Trophoblast cell (in vitro differentiated cells and primary cell): ENCODE measurements at regions not wholly inside any gene's neighbourhood (a gene's known extent, or its start where the extent isn't known, plus 50 kb on each side); places are given as distances from the start of the nearest gene placed in this dataset.

Source experiments
- DNase-seq, 2 donors: peaks; one replicate each; pipeline ENCODE4 v3.0.0-alpha.2; 2016
- H2AFZ ChIP-seq: 2 replicates; pipeline ENCODE4 v1.6.1; 2013; ENCODE audit warnings: low read length, moderate library complexity, mild to moderate bottlenecking; ENCODE audit not compliant: insufficient read depth, poor library complexity
- H2AK5ac ChIP-seq: 2 replicates; pipeline ENCODE4 v1.6.1; 2013; ENCODE audit warnings: mild to moderate bottlenecking, low read length
- H2BK120ac ChIP-seq: 2 replicates; pipeline ENCODE4 v1.6.1; 2013; ENCODE audit warnings: low read length, mild to moderate bottlenecking, moderate library complexity; ENCODE audit not compliant: insufficient read depth, poor library complexity
- H2BK12ac ChIP-seq: 2 replicates; pipeline ENCODE4 v1.6.1; 2013; ENCODE audit warnings: mild to moderate bottlenecking, low read length, moderate library complexity
- H2BK5ac ChIP-seq: 2 replicates; pipeline ENCODE4 v1.6.1; 2013; ENCODE audit warnings: low read length, low read depth, moderate library complexity, mild to moderate bottlenecking; ENCODE audit not compliant: poor library complexity
- H3K14ac ChIP-seq: 2 replicates; pipeline ENCODE4 v1.6.1; 2013; ENCODE audit warnings: mild to moderate bottlenecking, low read length
- H3K18ac ChIP-seq: 2 replicates; pipeline ENCODE4 v1.6.1; 2013; ENCODE audit warnings: mild to moderate bottlenecking, low read length
- H3K23ac ChIP-seq: 2 replicates; pipeline ENCODE4 v1.6.1; 2013; ENCODE audit warnings: low read length
- H3K27ac ChIP-seq: 2 replicates; pipeline ENCODE4 v1.5.1; 2013; ENCODE audit warnings: low read depth, mild to moderate bottlenecking, inconsistent platforms, low read length, moderate library complexity
- H3K27me3 ChIP-seq: 2 replicates; pipeline ENCODE4 v1.6.1; 2013; ENCODE audit warnings: inconsistent platforms, mild to moderate bottlenecking, low read length, moderate library complexity; ENCODE audit not compliant: insufficient read depth
- H3K36me3 ChIP-seq, 2 experiments: 1 replicate in 1 of 2; 2 replicates in 1 of 2; pipeline ENCODE4 v1.6.1; 2013; ENCODE audit warnings: low read length in 2 of 2, mild to moderate bottlenecking in 2 of 2, moderate library complexity in 1 of 2; ENCODE audit not compliant: insufficient read depth in 2 of 2, control insufficient read depth in 1 of 2
- H3K4ac ChIP-seq: 2 replicates; pipeline ENCODE4 v1.6.1; 2013; ENCODE audit warnings: low read depth, mild to moderate bottlenecking, low read length, moderate library complexity
- H3K4me1 ChIP-seq, 2 experiments: 1 replicate in 1 of 2; 2 replicates in 1 of 2; pipeline ENCODE4 v1.6.1; 2013; ENCODE audit warnings: low read length in 2 of 2, mild to moderate bottlenecking in 2 of 2, moderate library complexity in 1 of 2; ENCODE audit not compliant: insufficient read depth in 2 of 2, control insufficient read depth in 1 of 2
- H3K4me2 ChIP-seq: 2 replicates; pipeline ENCODE4 v1.6.1; 2013; ENCODE audit warnings: inconsistent platforms, mild to moderate bottlenecking, low read length, moderate library complexity
- H3K4me3 ChIP-seq: 2 replicates; pipeline ENCODE4 v1.5.1; 2013; ENCODE audit warnings: mild to moderate bottlenecking, low read depth, low read length, inconsistent platforms
- H3K79me1 ChIP-seq: one replicate; pipeline ENCODE4 v1.6.1; 2013; ENCODE audit warnings: low read length
- H3K79me2 ChIP-seq: 2 replicates; pipeline ENCODE4 v1.6.1; 2013; ENCODE audit warnings: low read length, mild to moderate bottlenecking; ENCODE audit not compliant: control insufficient read depth, insufficient read depth, poor library complexity
- H3K9ac ChIP-seq: 2 replicates; pipeline ENCODE4 v1.6.1; 2013; ENCODE audit warnings: mild to moderate bottlenecking, low read length
- H3K9me3 ChIP-seq: 2 replicates; pipeline ENCODE4 v1.6.1; 2013; ENCODE audit warnings: low read depth, mild to moderate bottlenecking, control low read depth, inconsistent platforms, low read length; ENCODE audit not compliant: insufficient read depth
- H4K12ac ChIP-seq: 2 replicates; pipeline ENCODE4 v1.6.1; 2013; ENCODE audit warnings: low read depth, mild to moderate bottlenecking, low read length, moderate library complexity
- H4K8ac ChIP-seq: 2 replicates; pipeline ENCODE4 v1.6.1; 2013; ENCODE audit warnings: low read depth, mild to moderate bottlenecking, low read length, moderate library complexity
- H4K91ac ChIP-seq: one replicate; pipeline ENCODE4 v1.6.1; 2013; ENCODE audit warnings: low read depth, mild to moderate bottlenecking, low read length, moderate library complexity
- WGBS: extraction: QIAGEN DNeasy Blood & Tissue Kit; methylation state at CpG from one replicate; pipeline ENCODE4 v1.1.7; 2013; ENCODE audit warnings: missing lambda C conversion rate; ENCODE audit not compliant: insufficient read length, insufficient coverage; ENCODE audit errors: extremely low coverage; 5-methylcytosine and 5-hydroxymethylcytosine counted together

DNA sequence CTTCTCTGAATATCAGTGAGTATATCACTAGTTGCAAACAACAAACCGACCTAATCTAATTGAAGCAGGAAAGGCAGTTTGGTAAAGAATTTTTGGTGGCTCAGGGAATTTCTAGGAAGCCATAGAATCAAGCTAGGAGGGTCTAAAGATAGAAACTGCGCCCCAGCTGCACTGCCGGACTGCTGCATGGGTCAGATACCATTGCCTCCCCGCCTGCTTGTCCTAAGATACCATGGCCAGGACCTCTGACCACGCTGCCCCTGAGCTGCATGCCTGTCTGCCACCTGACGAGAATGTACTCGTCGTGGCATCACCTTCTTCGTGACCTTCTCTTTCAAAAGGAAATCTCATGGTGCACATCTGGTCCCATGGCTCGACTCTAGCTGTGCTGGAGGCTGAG is 439.0 kb downstream of the ZSWIM6 start:
- Histone ChIP-seq H3K36me3 (no peaks in the 10 kb centered on the region), H3K4me2 (no peak overlapping the region), H2BK12ac (no peak overlapping the region), H3K4me1 (no peaks in the 10 kb centered on the region), H3K4me3 (no peak overlapping the region), H3K9me3 (no peaks in the 10 kb centered on the region), H4K8ac (no peak overlapping the region), H3K23ac (no peak overlapping the region), H3K9ac (no peak overlapping the region), H2BK120ac (no peak overlapping the region), H3K14ac (no peak overlapping the region), H3K79me1 (no peaks in the 10 kb centered on the region), H2BK5ac (no peak overlapping the region), H4K91ac (no peak overlapping the region), H2AFZ (no peak overlapping the region), H3K4ac (no peak overlapping the region), H4K12ac (no peak overlapping the region), H3K27ac (no peak overlapping the region), H3K79me2 (no peaks in the 10 kb centered on the region), H3K18ac (no peak overlapping the region), H3K27me3 (no peaks in the 10 kb centered on the region), H2AK5ac (no peak overlapping the region)
- no peak for DNase-seq
- WGBS: no CpG with 5 or more reads among the region's 10 CpGs

DNA sequence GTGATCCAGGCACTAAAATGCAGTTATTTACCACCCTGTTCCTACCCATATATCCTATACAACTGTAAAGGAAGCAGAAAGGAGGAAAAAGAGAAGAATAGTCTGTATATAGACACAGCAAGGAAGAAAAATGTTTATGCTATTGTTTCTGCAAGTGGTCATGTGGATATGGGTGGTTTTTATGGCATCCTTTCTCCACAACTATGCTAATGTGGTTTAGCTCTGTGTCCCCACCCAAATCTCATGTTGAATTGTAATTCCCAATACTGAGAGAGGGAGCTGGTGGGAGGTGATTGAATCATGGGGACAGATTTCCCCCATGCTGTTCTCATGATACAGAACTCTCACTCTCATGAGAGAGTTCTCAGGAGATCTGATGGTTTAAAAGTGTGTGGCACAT is 439.8 kb downstream of the ZSWIM6 start:
- Histone ChIP-seq H3K4me2 (no peak overlapping the region), H3K23ac (no peak overlapping the region), H2BK120ac (no peak overlapping the region), H3K18ac (no peak overlapping the region), H3K4me1 (no peaks in the 10 kb centered on the region), H3K4me3 (no peak overlapping the region), H2BK12ac (no peak overlapping the region), H3K14ac (no peak overlapping the region), H3K27ac (no peak overlapping the region), H4K12ac (no peak overlapping the region), H4K91ac (no peak overlapping the region), H2BK5ac (no peak overlapping the region), H3K4ac (no peak overlapping the region), H3K9me3 (no peaks in the 10 kb centered on the region), H3K79me1 (no peaks in the 10 kb centered on the region), H3K27me3 (no peaks in the 10 kb centered on the region), H4K8ac (no peak overlapping the region), H2AK5ac (no peak overlapping the region), H3K79me2 (no peaks in the 10 kb centered on the region), H3K9ac (no peak overlapping the region), H3K36me3 (no peaks in the 10 kb centered on the region), H2AFZ (no peak overlapping the region)
- no peak for DNase-seq

DNA sequence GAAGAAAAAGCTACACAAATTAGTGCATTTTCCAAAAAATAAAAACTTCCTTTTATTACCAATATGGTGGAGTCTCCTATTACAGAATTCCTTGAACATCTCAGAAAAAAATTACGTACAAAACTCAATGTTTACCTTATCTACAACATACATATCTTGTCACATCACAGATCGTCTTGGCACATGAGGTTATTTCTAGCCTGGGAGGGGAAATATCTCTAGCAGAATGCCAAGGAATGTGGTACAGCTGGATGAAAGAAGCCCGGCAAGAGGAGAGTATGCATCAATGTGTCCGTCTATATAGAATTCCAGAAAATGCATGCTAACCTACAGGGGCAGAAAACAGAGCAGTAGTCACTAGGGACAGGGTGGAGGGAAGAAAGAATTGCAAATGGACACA is 443.8 kb downstream of the ZSWIM6 start:
- H3K36me3 ChIP-seq: no peaks in the 10 kb centered on the region
- no peak overlapping the region for H2BK5ac ChIP-seq
- no peaks in the 10 kb centered on the region for H3K4me1 ChIP-seq
- no peak overlapping the region for H3K14ac ChIP-seq
- H4K8ac ChIP-seq: no peak overlapping the region
- H2BK12ac ChIP-seq: no peak overlapping the region
- no peaks in the 10 kb centered on the region for H3K79me2 ChIP-seq
- no peak overlapping the region for H2AFZ ChIP-seq
- WGBS: no CpG with 5 or more reads among the region's 4 CpGs
- no peak overlapping the region for H3K23ac ChIP-seq
- H3K18ac ChIP-seq: no peak overlapping the region
- no peak overlapping the region for H3K27ac ChIP-seq
- H3K4ac ChIP-seq: no peak overlapping the region
- no peak overlapping the region for H2BK120ac ChIP-seq
- no peak overlapping the region for H3K4me3 ChIP-seq
- H3K27me3 ChIP-seq: no peaks in the 10 kb centered on the region
- H3K4me2 ChIP-seq: no peak overlapping the region
- no peak overlapping the region for H4K12ac ChIP-seq
- no peak overlapping the region for H4K91ac ChIP-seq
- no peak overlapping the region for H2AK5ac ChIP-seq
- peak in 1 of 2 donors; percentile 30 for DNase-seq
- H3K9ac ChIP-seq: no peak overlapping the region
- H3K9me3 ChIP-seq: no peaks in the 10 kb centered on the region
- H3K79me1 ChIP-seq: no peaks in the 10 kb centered on the region

DNA sequence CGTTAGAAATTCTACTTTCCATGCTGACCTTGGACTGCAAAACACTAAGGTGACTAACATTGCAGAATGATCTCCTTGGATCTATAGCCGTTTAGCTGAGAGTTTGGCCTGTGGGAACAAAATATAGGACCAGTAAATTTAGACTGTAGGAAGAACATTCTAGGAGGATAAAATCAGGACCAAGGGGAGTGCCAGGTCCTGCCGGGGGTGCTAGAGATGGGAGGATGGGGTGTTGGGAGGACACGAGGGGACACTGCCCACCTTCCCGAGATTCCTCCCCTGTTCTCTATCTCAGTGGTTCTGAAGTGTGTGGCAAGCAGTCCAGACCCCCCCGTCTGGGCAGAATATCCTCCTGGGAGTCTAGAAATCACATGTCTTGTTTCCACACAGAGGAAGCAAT is 445.2 kb downstream of the ZSWIM6 start:
- H2AFZ ChIP-seq: no peak overlapping the region
- no peak overlapping the region for H2BK5ac ChIP-seq
- H4K8ac ChIP-seq: no peak overlapping the region
- no peaks in the 10 kb centered on the region for H3K4me1 ChIP-seq
- H3K79me1 ChIP-seq: no peaks in the 10 kb centered on the region
- no CpG with 5 or more reads among the region's 6 CpGs for WGBS
- no peak overlapping the region for H4K12ac ChIP-seq
- no peak overlapping the region for H3K27ac ChIP-seq
- H3K14ac ChIP-seq: no peak overlapping the region
- H3K4me2 ChIP-seq: no peak overlapping the region
- no peak for DNase-seq
- no peaks in the 10 kb centered on the region for H3K9me3 ChIP-seq
- H3K36me3 ChIP-seq: no peaks in the 10 kb centered on the region
- H3K18ac ChIP-seq: no peak overlapping the region
- no peaks in the 10 kb centered on the region for H3K79me2 ChIP-seq
- H3K4ac ChIP-seq: no peak overlapping the region
- H2BK120ac ChIP-seq: no peak overlapping the region
- H3K27me3 ChIP-seq: no peaks in the 10 kb centered on the region
- no peak overlapping the region for H3K23ac ChIP-seq
- H2AK5ac ChIP-seq: no peak overlapping the region
- H3K4me3 ChIP-seq: no peak overlapping the region
- no peak overlapping the region for H2BK12ac ChIP-seq
- H3K9ac ChIP-seq: no peak overlapping the region
- no peak overlapping the region for H4K91ac ChIP-seq

DNA sequence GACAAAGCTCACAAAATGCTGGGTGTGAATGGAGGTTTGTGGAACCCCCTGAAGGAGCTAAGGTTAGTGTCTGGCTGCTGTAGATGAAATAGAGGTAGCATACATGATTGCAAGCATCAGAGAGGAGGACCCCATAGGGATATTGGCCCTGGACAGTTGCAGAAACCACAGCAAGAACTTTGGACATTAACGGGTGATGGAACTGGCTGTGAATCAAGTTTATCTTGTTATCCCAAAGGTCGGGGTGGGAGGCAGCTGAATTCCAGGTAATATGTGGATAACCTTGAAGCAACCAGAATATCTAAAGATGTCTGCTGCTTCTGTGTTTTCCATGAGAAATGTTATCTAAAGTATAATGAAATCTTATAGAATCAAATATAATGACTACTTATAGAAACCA is 447.7 kb downstream of the ZSWIM6 start:
- H3K27me3 ChIP-seq: no peaks in the 10 kb centered on the region
- H3K4me1 ChIP-seq: no peaks in the 10 kb centered on the region
- H3K9me3 ChIP-seq: no peaks in the 10 kb centered on the region
- H3K36me3 ChIP-seq: no peaks in the 10 kb centered on the region
- no peak overlapping the region for H2BK12ac ChIP-seq
- H2AFZ ChIP-seq: no peak overlapping the region
- no peak for DNase-seq
- no peak overlapping the region for H3K14ac ChIP-seq
- H3K4ac ChIP-seq: no peak overlapping the region
- H4K12ac ChIP-seq: no peak overlapping the region
- no peak overlapping the region for H2BK5ac ChIP-seq
- no peak overlapping the region for H4K91ac ChIP-seq
- no peak overlapping the region for H3K23ac ChIP-seq
- no peak overlapping the region for H2BK120ac ChIP-seq
- H3K9ac ChIP-seq: no peak overlapping the region
- H3K79me1 ChIP-seq: no peaks in the 10 kb centered on the region
- H2AK5ac ChIP-seq: no peak overlapping the region
- no peak overlapping the region for H3K27ac ChIP-seq
- H4K8ac ChIP-seq: no peak overlapping the region
- no peak overlapping the region for H3K4me2 ChIP-seq
- WGBS: no CpG with 5 or more reads among the region's 2 CpGs
- H3K18ac ChIP-seq: no peak overlapping the region
- no peaks in the 10 kb centered on the region for H3K79me2 ChIP-seq
- no peak overlapping the region for H3K4me3 ChIP-seq
